ENCODE measurements at regions not wholly inside any gene's neighbourhood (a gene's known extent, or its start where the extent isn't known, plus 50 kb on each side); places are given as distances from the start of the nearest gene placed in this dataset.

GRCh38 chr5:173719731-173720082 is 103.3 kb upstream of the BOD1 start:
- no peak for DNase-seq (ENCODE audit: low read depth)

DNA sequence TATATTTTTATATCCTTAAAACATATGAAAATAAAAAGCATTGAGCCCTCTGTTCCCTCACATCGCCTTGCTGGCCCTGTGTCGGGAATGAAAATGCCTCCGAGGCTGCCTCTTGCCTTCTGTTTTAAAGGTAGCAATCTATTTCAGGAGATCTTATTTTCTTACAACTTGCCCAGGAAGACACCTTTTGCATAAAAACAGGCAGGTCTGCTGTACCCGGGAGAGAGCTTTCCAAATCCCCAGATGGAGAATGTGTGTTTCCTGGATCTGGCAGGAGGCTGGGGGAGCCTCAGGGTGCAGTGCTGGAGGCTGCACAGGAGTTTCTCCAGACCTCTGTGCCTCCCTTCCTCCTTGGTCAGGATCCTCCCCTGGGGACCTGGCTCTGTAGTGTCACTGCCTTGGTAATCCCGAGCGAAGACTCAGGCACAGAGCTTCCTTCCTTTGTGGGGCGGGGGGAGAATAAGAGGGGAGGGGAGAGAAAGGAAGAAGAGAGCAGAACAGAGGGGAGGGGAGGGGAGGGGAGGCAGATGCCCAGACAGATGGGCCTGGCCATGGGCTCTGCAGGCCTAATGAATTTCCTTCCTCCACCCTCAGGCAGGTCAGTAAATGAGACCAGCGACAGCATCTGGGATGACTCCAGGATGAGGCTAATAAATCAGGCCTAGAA is 104.0 kb upstream of the BOD1 start:
- DNase-seq (ENCODE audit: low read depth): no peak

DNA sequence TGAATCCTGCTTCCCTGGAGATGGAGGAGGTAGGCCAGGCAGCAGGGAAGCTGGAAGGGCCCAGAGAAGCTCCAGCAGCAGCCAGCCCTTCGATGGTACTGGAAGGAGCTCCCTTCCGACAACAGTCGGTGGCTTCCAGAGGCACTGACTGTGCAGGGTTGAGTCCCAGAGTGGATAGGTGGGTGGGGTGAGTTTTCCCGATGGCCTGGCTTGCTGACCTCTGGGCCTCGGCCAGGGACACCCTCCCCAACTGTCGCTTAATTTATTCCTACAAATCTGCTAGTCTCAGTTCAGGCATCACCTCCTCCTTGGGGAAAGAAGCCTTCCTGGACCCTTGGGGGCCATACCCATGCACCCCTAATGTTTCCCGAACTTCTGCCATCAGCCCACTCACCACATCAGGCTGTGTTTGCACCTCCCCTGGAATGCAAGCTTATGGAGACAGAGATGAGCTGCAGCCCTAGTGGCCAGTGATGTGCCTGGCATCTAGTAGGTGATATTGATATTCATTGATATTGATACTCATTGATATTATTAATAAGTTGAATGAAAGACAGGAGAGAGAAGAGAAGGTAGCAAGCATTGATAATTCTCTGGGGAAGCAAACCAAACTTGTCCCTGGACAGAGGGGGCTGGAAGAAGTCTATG is 104.6 kb upstream of the BOD1 start:
- DNase-seq (ENCODE audit: low read depth): no peak

DNA sequence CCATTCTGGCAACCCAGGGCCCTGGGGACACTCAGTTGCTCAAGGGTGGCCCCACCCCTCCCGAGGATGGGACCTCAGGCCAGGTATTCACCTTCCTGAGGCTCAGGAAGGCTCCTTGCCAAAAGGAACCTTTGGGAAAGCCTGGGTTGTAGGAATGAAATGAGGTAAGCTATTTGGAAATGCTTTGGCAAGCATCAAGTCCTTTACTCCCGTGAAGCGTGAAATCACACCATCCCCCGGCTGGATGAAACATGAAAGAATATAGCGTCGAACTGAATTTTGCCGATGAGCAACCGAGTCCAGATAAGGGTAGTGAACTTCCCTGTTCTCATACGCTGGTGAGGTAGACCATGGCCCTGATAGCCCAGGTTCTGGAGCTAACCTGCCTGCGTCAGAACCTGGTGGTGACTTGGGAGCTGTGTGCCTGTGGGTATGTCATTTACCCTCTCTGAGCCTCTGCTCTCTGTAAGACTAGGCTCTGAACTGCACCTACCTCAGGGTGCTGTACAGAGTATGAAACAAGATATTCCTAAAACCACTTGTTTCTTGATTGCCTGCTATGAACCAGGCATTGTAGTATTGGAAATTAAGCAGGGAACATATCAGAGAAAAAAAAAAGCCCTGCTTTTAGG is 105.3 kb upstream of the BOD1 start:
- no peak for DNase-seq (ENCODE audit: low read depth)

- no peak for DNase-seq (ENCODE audit: low read depth)
Observed at GRCh38 chr5:173726846-173727557, 110.6 kb upstream of the BOD1 start.

GRCh38 chr5:173727839-173728778 is 111.7 kb upstream of the BOD1 start:
- no peak for DNase-seq (ENCODE audit: low read depth)

GRCh38 chr5:173729079-173729765 is 112.8 kb upstream of the BOD1 start:
- DNase-seq (ENCODE audit: low read depth): no peak

DNA sequence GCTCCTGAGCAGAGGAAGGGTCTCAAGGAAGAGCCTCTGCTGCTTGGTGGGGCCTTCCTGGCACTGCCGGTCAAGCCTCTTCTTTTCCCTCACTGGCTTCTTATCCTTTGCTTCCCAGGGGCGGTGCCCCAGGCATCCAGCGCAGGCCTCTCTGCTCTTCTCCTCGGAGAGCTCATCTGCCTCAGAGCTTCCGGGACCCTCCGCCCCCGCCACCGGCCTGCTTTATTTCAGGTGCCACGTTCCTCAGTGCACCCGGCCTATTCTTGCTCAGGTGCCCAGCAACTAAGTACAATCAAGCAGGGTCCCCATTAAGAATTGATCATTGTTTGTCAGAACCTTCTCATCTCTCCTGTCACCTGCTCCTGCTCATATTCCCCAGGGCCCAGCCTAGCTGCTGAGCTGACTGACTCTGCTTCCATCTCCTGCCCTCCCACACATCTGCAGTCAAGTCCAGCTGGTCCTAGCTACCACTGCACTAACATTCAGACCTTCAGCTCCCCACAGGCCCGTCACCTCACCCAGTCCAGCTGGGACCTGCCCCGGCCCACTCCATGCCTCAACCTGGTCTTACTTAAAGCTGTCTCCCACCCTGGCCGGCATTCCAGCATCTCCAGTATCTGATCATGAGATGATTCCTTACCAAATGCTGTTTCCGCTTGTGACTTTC is 114.3 kb upstream of the BOD1 start:
- no peak for DNase-seq (ENCODE audit: low read depth)

- DNase-seq (ENCODE audit: low read depth): no peak
Observed at GRCh38 chr5:173733021-173733420, 116.6 kb upstream of the BOD1 start.

DNA sequence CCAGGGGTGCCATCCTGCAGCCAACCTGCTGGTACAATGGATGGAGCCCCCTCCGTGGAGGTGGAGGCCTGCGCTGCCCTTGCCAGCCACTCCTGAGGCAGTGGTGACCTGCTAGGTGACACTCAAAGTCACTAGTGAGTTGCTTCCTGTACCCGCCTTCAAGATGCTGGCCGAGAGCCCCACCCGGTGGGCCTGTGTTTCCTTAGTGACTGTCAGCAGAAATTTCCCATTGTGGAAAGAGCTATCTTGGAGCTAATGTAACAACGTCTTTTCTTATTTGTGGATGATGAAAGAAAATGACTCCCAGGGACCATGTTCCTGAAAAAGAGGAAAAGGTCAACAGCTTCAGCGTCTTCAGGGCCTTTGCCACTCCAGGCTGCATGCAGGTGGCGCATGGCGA is 117.0 kb upstream of the BOD1 start:
- no peak for DNase-seq (ENCODE audit: low read depth)

GRCh38 chr5:173733831-173734501 is 117.5 kb upstream of the BOD1 start:
- no peak for DNase-seq (ENCODE audit: low read depth)

- no peak for DNase-seq (ENCODE audit: low read depth)
Observed at GRCh38 chr5:173734716-173735115, 118.3 kb upstream of the BOD1 start.

GRCh38 chr5:173735184-173735583 is 118.7 kb upstream of the BOD1 start:
- DNase-seq (ENCODE audit: low read depth): no peak

GRCh38 chr5:173735691-173736090 is 119.2 kb upstream of the BOD1 start:
- DNase-seq (ENCODE audit: low read depth): no peak

- DNase-seq (ENCODE audit: low read depth): no peak
Observed at GRCh38 chr5:173736374-173736773, 119.9 kb upstream of the BOD1 start.

GRCh38 chr5:173736923-173737412 is 120.5 kb upstream of the BOD1 start:
- DNase-seq (ENCODE audit: low read depth): peak; percentile 23

- DNase-seq (ENCODE audit: low read depth): no peak
Observed at GRCh38 chr5:173739741-173740140, 123.3 kb upstream of the BOD1 start.

DNA sequence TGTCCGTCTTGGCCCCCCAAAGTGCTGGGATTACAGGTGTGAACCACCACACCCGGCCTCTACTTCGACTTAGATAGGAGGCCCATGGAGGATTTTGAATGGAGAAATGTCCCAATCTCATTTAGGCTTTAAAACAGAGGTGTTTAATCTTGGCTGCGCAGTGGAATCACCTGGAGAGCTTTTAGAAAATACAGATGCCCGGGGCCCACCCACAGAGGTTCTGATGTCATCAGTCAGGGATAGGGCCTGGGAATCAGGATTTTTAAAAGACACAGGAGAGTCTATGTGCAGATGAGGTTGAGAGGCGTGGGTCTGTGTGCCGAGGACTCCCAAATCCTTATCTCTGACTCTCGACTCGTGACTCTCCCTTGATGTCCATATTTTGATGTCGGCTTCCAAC is 124.0 kb upstream of the BOD1 start:
- DNase-seq (ENCODE audit: low read depth): no peak

DNA sequence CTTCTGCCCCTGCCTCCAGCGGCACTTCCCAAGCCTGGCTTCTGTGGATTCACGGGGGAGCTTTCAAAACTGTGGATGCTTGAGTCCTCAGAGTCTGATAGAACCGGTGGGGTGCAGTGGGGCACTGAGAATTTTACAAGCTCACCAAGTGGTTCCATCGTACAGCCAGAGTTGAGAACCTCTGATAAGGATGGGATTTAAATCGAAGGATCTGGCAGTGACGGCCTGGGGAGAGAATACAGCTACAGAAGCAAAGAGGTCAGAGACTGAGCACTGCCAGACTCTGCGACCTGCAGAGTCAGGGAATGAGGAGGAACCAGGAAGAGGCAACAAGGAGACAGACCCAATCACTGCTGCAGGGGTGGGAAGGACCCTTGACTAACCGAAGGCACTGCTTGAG is 124.6 kb upstream of the BOD1 start:
- DNase-seq (ENCODE audit: low read depth): no peak
